ENCODE measurements at regions not wholly inside any gene's neighbourhood (a gene's known extent, or its start where the extent isn't known, plus 50 kb on each side); places are given as distances from the start of the nearest gene placed in this dataset.

GRCh38 chr1:105294838-105295237 lies 1545.1 kb downstream of the AMY1C start:
- TF ChIP-seq CTCF (IDR thresholded peaks at IDR 0.05; ENCODE audit: low read length) (no peak), EZH2phosphoT487 (IDR thresholded peaks at IDR 0.05; ENCODE audit: low read length) (no peak), EZH2 (optimal IDR thresholded peaks at IDR 0.05; ENCODE audit: low read depth, low read length) (no peak)

All from MM.1S (cell line).